HG03520 (cell line): ENCODE measurements at regions not wholly inside any gene's neighbourhood (a gene's known extent, or its start where the extent isn't known, plus 50 kb on each side); places are given as distances from the start of the nearest gene placed in this dataset.
"Not testable (repeated sequence)": the region's sequence is repeated elsewhere in the genome, so short reads cannot be mapped to it uniquely, and the experiment has no call there.

Experiments used
- ATAC-seq: cut with Tn5 transposase; IDR thresholded peaks from one replicate; pipeline ENCODE4 v1.9.1; 2021; ENCODE audit warnings: mild to moderate bottlenecking, moderate library complexity; ENCODE audit not compliant: unreplicated experiment

DNA sequence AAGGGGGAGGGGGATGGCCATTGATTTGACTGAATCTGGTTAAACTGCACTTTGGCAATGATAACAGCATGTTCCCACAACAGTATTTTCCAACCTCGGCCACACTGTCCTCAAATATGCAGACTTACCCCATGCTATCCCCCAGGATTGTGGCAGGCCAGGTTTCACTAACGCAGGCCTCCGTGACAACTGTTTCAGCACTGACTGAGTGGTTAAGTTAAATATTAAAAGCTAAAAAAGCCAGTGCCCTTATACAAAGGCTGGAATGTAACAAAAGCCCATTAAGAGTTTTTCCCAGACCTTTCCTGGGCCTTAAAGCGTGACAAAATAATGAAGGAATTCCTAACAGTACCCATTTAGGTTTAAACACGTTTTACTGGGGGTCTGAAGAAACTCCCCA lies 202.9 kb downstream of the USP25 start:
- ATAC-seq: no peak

DNA sequence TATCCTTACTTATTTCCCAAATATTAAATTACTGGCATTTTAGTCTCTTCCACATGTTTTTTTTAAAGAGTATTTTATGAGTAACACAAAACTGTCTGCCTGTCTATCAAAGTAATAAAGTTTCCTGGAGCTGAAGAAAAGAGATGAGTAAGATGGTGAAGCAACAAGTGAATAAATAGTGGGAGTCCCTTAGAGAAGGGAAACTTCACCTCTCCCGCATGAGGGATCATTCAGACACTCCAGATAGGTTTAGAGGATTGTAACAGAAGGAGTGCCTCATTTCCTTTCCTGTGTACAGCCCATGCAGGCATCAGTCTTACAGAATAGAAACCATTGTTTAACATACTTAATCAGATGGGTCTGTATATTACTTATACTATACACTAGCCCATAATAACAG lies 205.7 kb downstream of the USP25 start:
- no peak for ATAC-seq

DNA sequence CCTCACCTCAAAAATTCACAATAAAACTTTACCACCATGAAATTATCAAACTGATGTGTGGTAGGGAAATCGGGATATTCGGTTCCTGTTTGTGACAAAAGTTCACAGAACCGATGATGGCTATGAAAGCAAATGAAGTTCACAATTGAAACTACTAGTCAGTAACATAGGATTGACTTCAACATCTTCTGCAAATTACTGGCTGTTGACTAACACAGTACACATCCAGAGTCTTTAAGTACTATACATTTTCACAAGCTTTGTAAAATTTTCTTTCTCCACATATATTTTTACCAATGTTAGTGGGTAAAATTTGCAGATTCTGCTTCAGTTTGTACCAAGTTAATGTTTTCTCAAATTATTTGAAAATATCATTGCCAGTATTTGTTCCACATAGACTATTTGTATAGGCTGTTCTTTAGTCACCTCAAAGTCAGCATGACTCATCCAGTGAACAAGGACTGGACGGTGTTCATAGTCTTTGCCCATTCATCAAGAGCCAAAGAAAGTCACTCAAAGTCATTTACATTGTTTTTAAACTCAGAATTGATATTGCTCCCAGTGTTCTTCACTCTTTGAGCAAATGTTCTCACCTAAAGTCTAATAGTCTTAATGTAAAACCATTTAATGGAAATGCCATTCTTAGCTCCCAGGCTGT lies 213.4 kb downstream of the USP25 start:
- no peak for ATAC-seq

DNA sequence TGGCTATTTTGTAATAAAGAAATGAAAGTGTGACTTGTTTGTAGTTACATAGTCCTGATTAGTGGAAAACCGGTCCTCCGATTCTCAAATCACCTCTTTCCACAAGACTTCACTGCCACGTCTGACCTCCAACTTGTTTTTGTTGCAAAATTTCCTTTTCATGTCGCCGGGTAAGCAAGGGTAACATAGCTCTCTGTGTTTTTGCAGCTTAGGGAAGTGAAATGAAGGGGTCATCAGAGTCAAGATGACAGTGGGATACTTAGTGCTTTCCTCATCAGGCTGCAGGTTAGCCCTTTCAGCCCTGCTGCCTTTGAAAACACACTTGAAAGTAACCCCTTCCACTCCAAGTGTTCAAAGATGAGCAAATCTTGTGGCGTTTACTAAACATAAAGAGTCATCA lies 217.9 kb downstream of the USP25 start:
- ATAC-seq: no peak

DNA sequence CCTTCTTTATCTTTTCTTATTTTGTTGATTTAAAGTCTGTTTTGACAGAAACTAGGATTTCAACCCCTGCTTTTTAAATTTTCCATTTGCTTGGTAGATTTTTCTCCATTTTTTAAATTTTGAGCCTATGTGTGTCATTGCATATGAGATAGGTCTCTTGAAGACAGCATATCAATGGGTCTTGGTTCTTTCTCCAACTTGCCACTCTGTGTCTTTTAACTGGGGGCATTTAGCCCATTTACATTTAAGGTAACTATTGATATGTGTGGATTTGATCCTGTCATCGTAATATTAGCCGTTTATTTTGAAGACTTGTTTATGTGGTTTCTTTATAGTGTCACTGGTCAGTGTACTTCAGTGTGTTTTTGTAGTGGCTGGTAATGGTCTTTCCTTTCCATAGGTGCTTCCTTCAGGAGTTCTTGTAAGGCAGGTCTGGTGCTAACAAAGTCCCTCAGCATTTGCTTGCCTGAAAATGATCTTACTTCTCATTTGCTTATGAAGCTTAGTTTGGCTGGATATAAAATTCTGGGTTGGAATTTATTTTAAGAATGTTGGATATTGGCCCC lies 223.9 kb downstream of the USP25 start:
- ATAC-seq: no peak

DNA sequence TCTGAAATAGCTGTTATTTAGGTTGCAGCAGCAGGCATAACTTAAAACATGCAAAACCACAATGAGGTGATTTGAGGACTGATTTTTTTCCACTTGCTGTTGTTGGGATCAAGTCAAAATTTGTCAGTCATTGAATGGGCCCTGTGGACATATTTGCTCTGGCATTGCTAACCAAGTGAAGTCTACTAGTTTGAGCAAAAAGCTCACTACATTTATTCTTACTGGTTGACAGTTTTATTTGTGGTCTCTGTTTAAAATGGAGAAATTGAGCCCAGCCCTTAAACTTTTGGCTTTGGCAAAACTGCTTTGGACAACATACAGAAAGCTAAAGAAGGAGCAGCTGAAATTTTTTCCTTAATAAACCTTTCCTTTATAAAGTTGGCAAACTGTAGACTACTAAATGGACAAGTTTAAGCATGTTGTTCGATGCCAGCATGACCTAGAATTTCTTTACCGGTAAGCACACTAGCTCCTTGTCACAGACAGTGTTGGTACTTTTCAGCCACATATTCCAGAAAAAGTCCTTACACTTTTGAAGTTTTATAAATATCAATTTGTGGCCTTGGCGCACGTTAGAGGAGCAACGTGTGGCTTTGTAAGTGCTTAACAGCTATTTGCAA lies 234.6 kb downstream of the USP25 start:
- no peak for ATAC-seq

DNA sequence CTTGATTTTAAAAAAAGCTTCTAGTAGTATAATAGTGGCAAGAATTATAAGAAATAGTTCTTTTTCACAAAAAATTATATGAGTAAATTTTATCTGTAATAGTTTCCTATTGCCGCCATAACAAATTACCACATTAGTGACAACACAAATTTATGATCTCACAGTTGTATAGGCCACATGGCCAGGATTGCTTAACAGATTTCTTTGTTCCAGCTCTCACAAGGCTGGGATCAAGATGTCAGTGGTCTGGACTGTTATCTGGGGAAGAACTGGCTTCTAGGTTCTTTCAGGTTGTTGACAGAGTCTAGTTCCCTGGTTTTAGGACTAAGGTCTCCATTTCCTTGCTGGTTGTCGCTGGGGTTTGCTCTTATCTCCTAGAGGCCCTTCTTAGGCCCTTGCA lies 236.4 kb downstream of the USP25 start:
- ATAC-seq: no peak

DNA sequence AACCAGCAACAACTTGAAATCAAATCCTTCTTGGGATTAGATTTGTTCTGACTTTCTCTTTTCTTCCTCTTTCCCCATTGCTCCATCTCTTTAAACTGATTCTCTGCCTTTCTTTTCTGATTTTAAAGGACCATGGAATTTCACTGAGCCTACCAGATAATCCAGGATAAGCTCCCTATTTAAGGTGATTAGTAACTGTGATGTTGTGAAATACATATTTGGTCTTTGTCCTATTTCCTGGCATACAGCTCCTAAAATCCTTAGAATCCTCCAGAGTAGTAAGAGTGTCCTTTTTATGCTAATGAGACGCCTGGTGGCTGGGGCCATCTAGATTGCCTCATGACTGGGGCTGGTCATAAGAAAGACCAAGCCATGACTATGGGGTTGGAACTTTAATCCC lies 236.9 kb downstream of the USP25 start:
- no peak for ATAC-seq

DNA sequence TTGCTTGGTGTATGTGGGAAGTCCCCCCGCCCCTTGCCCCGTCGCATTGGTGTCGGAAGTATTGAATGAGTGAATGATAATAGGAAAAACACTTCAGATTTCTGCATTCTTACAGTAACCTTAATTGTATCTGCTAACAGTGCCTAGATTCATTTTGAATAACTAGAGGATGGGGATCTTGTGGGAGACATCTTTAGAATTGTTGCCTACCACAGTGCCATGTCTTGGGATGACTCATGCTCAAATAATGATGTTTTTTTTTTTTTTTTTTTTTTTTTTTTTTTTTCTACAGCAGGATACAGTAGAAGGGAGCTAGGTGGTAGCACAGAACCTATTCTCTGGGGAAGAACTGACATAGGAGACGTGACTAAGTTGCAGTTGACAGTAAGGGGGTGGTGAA lies 237.9 kb downstream of the USP25 start:
- no peak for ATAC-seq

DNA sequence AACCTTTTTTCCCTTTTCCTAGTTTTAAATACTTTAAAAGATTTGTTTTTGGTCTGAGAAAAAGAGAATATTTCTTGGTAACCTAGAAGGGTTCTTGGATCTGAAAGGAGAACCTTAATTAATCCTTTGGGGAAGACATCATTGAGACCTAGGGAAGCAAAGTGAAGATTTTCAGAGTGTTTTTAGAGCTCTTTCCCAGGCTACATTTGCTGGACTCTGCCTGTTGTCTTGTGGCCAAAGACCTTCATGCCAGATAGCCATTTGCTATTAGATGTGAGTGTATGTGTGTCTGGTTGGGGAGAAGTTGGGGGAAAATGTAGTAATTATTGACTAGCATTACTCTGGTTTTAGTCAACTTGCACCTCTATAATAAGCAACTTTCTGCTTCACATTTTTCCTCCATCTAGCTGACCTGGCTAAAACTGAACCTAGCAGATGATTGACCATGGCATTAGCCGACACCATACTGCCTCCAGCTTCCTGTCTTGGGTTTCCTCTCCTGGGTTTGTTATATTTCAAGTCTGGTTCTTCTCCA lies 239.1 kb downstream of the USP25 start:
- ATAC-seq: no peak

DNA sequence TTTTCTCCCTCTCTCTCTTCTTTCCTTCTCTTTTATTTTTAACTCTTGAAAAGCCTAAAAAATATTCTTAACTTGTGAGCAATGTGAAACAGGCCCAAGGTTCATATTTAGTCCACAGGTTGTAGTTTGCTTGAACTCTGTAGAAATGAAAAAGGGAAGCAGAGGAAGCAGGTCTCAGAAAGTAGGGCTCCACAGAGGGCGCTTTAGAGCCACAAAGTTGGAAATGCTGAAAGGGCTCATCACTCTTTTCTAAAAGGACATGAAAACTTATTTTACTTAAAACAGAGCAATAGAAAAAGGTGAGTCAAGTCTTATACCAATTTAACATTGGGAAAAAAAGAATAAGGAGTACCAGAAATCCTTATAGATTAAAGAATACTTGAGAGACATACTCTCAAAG lies 247.0 kb downstream of the USP25 start:
- no peak for ATAC-seq

DNA sequence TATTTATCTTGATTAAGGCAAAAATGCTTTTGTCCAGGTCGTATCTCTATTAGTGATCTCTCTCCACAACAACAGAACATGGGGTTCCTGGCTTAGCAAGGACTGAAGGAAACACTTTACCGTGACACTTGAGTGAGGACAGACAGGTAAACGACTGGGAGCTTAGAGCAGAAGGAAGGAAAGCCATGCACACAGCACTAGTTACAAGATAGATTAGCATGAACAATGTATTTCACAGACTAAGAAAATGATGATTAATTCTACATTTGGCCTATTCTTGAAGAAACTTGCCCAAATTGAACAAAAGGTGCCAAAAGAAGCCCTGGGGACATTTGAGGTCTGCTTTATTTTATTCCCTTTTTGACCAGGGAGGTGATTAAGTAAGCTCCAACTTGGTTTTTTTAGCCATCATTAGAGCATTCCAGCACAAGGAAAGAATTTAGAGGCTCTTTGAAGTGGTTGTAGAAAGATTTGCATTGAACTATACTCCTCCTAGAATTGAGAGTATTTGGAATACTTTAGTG lies 248.5 kb downstream of the USP25 start:
- no peak for ATAC-seq

DNA sequence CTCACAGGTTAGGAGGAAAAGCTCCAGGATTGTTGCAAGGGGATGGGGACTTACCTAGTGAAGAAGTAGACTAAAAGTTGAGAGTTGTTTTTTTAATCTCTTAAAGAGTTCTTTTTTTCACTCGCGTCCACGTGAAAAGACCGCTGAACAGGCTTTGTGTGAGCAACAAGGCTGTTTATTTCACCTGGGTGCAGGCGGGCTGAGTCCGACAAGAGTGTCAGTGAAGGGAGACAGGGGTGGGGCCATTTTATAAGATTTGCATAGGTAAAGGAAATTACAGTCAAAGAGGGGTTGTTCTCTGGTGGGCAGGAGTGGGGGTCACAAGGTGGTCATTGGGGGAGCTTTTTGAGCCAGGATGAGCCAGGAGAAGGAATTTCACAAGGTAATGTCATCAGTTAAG lies 249.7 kb downstream of the USP25 start:
- not testable (repeated sequence) for ATAC-seq

DNA sequence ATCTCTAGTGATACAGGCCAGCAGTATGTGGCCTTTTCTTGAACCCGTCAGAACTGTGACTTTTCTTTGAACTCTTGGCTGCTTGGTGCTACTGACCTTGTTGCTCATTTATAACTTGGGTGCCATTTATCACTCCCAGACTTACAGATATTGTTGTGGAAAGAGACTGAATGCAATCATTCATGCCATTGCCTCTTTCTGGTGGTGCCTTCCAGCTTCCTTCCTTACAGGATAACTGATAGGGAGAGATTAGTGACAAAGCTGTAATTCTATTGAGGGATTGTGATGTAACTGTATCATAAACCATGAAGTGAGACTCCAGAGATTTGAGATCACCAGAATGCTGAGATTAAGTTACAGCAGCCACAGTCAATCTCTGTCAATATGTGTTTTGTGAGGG lies 256.5 kb downstream of the USP25 start:
- ATAC-seq: no peak

DNA sequence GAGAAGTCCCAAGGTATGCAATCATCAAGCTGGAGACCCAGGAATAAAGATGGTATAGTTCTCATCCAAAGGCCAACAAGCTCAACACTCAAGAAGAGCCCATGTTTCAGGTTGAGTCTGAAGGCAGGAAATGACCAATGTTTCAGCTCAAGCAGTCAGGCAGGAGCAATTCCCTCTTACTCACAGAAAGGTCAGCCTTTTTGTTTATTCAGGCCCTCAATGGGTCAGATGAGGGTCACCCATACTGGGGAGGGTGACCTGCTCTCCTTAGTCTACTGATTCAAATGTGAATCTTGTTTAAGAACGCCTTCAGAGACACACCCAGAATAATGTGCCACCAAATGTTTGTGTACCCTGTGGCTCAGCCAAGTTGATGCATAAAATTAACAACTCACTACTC lies 262.4 kb downstream of the USP25 start:
- ATAC-seq: no peak

DNA sequence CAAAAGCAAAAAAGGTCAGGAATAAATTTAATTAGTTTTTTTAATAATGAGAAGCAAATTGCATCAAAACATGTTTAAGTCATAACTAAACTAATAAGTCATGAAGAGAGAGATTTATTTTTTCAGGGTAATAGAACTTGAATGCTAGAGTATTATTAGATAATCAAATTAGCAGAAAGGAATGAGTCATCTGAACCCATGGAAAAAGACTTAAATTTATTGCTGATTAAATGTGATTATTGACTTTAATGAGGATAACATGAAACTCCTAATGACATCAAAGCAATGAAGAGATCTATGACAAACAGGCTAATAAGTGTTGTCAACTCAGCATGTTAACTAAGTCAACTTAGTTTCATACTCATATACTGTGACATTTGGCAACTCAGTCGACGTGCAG lies 264.2 kb downstream of the USP25 start:
- no peak for ATAC-seq

DNA sequence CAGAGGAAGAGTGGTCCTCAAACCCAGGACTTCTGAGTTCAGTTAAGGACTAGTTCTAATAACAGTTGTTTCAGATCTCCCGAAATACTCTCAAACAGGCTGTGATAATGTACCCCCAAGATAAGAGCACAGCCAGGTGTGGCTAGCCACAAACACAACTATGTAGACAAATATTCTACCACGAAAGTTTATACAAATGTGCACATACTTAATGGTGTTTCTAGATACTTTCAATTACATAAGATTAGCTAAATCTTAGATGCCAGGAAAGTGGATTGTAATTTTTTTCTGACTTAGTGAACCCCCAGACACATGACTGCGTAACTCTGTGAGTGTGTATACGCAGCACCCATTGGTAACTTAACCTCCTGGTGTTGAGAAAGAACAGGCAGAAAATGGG lies 270.0 kb downstream of the USP25 start:
- no peak for ATAC-seq

DNA sequence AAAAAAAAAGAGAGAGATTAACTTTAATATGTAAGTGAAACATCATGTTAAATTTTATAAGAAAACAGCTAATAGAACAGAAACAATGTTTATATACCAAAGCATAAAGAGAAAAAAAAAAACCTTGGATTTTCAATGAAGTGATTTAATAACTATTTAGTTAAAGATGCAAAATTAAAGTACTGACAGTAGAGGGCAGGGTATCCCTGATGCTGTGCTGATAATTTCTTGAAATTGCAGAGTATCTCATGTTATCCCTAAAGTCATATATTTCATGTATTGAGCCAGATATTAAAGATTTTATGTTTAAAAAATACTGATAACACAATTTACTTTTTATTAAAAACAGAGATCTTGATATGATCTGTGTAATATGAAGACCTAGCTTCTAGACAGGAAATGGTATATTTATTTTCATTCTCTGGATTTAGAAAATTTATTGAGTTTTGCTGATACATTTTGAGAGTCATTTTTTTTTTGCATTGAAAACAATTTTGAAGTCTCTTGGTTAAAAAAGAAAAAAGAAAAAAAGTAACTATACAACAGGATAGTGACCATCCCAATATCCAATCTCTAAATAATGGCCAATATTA lies 273.2 kb downstream of the USP25 start:
- ATAC-seq: no peak

DNA sequence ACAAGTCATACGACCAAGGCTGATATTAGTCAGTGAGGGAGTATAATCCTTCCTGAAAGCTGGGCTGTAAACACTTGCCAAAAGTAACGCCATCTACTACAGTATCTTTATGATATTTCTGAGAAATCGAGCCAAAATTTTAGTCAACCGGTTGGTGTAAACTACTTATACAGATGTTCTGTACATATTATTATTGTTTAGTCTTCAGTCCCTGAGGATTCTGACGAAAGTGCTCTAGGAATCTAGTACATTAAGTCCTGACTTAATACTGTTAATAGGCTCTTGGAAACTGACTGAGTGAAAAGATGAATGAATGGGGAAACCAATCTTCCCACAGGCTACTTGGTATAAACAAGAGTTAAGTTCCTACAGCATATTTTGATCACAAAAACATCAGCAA lies 274.3 kb downstream of the USP25 start:
- ATAC-seq: no peak

DNA sequence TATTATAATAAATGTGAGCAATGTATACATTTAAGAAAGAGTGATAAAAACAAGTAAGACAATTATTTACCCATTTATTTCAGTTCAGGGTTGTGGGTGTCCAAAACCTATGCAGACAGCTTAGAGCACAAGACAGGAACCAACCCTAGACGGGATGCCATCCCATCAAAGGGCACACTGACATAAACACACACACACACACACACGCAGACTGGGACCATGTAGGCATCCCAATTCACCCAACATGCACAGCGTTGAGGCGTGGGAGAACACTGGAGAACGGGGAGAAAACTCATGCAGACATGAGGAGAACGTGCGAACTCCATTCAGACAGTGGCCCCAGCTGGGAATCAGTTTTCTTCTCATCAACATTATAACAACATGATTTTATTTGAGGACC lies 274.7 kb downstream of the USP25 start:
- no peak for ATAC-seq

DNA sequence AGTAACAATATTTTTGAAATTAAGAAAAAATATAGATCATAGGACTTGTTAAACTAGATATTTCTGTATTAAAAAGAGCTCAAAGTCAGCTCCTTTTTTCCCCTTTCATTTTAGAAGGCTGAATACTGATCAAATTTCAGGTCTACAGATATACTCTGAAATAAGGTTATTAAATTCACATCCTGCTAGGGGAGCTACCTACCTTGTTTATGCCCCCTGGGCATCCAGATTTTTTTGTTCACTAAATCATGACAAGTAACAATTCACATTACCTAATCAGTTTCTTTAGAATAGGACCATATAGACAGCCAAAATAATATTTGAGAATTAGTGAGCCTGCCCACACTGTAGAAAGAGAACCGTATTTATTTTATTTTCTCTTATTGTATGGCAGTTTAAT lies 276.2 kb downstream of the USP25 start:
- no peak for ATAC-seq

DNA sequence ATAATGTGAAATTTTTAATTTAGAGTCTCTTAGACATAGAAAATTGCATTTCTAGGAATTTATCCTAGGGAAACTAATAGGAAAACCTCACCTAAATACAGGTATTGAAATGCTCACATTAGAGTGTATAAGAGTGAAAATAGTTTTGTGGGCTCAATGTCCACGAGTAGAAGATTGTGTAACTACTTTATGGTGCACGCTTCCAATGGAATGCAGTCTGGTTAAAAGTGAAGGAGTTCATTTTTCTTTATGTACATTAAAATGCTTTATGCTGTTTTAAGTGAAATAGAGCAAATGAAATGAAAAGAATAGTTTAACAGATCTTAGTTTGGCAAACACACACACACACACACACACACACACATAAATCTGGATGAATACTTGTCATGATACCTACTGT lies 278.2 kb downstream of the USP25 start:
- no peak for ATAC-seq
